Uterus (tissue), 2 donors: ENCODE measurements at regions not wholly inside any gene's neighbourhood (a gene's known extent, or its start where the extent isn't known, plus 50 kb on each side); places are given as distances from the start of the nearest gene placed in this dataset.

Source experiments
- POLR2A ChIP-seq, 2 donors: fragments of 450-650 bp; IDR thresholded peaks; one replicate each; pipeline ENCODE4 v1.6.1; 2016; ENCODE audit warnings: antibody characterized with exemption in 2 of 2, mild to moderate bottlenecking in 1 of 2, moderate library complexity in 1 of 2
- TF ChIP-seq, protein P1 (sequence below), 4 experiments: fragments of 200-600 bp in 2 of 4; fragments of 450-650 bp in 2 of 4; sonication (generic) in 2 of 4; IDR thresholded peaks; one replicate each; pipeline ENCODE4 v1.5.1; 2016 to 2019; ENCODE audit warnings: antibody characterized with exemption in 4 of 4, mild to moderate bottlenecking in 2 of 4, moderate library complexity in 1 of 4

DNA sequence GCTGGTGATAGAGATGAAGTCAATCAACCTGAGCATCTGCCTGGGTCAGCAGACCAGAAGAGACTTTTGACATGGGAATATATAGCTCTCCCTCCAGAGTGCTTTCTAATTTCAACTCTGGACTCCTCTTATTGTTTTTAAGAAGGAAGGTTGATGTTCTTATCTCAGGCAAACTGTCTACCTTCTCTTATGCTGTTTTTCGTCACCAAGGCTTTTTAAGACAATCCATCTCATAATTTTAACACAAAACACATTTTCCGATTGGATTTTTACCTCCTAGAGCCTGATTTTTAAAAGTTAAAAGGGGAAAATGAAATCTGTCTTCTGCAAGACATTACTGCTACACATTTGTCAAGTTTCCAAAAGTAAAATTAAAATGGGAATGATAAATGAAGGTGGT lies 368.7 kb upstream of the MIS18BP1 start:
- no peak for TF ChIP-seq POLR2A (IDR thresholded peaks at IDR 0.05)
- TF ChIP-seq, protein P1, sequence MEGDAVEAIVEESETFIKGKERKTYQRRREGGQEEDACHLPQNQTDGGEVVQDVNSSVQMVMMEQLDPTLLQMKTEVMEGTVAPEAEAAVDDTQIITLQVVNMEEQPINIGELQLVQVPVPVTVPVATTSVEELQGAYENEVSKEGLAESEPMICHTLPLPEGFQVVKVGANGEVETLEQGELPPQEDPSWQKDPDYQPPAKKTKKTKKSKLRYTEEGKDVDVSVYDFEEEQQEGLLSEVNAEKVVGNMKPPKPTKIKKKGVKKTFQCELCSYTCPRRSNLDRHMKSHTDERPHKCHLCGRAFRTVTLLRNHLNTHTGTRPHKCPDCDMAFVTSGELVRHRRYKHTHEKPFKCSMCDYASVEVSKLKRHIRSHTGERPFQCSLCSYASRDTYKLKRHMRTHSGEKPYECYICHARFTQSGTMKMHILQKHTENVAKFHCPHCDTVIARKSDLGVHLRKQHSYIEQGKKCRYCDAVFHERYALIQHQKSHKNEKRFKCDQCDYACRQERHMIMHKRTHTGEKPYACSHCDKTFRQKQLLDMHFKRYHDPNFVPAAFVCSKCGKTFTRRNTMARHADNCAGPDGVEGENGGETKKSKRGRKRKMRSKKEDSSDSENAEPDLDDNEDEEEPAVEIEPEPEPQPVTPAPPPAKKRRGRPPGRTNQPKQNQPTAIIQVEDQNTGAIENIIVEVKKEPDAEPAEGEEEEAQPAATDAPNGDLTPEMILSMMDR (IDR thresholded peaks at IDR 0.05) = no peak
